CD8-positive, alpha-beta memory T cell (primary cell): ENCODE measurements at regions not wholly inside any gene's neighbourhood (a gene's known extent, or its start where the extent isn't known, plus 50 kb on each side); places are given as distances from the start of the nearest gene placed in this dataset.

Source experiments
- CTCF ChIA-PET: fragments of 350-600 bp; sonication (Branson Sonifier 250); formaldehyde crosslinking; loops from one replicate; lab custom pipeline; 2021; ENCODE audit warnings: antibody characterized with exemption; lab: Charles Lee
- POLR2A ChIA-PET: fragments of 350-600 bp; sonication (Branson Sonifier 250); formaldehyde crosslinking; loops from one replicate; lab custom pipeline; 2021; ENCODE audit warnings: antibody characterized with exemption; lab: Charles Lee
- DNase-seq, 5 donors: peaks; one replicate each; pipeline versions ENCODE4 v3.0.0 to v3.0.0-alpha.2; 2020 to 2022; ENCODE audit warnings: mixed read lengths in 1 of 5
- H3K27ac ChIP-seq: one replicate; pipeline ENCODE4 v1.7.0; 2013; ENCODE audit warnings: low read depth, mild to moderate bottlenecking, low read length, moderate library complexity
- H3K27me3 ChIP-seq: 2 replicates; pipeline ENCODE4 v1.7.0; 2013; ENCODE audit warnings: low read length, mild to moderate bottlenecking; ENCODE audit not compliant: insufficient read depth, poor library complexity, severe bottlenecking
- H3K36me3 ChIP-seq: 2 replicates; pipeline ENCODE4 v1.7.0; 2013; ENCODE audit warnings: mild to moderate bottlenecking, low read length, moderate library complexity; ENCODE audit not compliant: insufficient read depth
- H3K4me1 ChIP-seq: 2 replicates; pipeline ENCODE4 v1.7.0; 2013; ENCODE audit warnings: mild to moderate bottlenecking, low read length, moderate library complexity; ENCODE audit not compliant: insufficient read depth
- H3K4me3 ChIP-seq: 2 replicates; pipeline ENCODE4 v1.7.0; 2013; ENCODE audit warnings: mild to moderate bottlenecking, low read length
- H3K9me3 ChIP-seq: 2 replicates; pipeline ENCODE4 v1.7.0; 2013; ENCODE audit warnings: mild to moderate bottlenecking, low read length
- H3K27ac Mint-ChIP-seq, 8 donors: one replicate each; pipeline ENCODE4 v1.8.0; 2020 to 2021; ENCODE audit warnings: mixed read lengths in 8 of 8, mild to moderate bottlenecking in 6 of 8, inconsistent platforms in 3 of 8, moderate library complexity in 3 of 8
- H3K27me3 Mint-ChIP-seq, 2 donors: one replicate each; pipeline ENCODE4 v1.8.0; 2020 to 2021; ENCODE audit warnings: mixed read lengths in 2 of 2, mild to moderate bottlenecking in 1 of 2, moderate library complexity in 1 of 2
- H3K36me3 Mint-ChIP-seq, 3 donors: one replicate each; pipeline ENCODE4 v1.8.0; 2020 to 2021; ENCODE audit warnings: mixed read lengths in 3 of 3, inconsistent platforms in 1 of 3, mild to moderate bottlenecking in 1 of 3
- H3K4me1 Mint-ChIP-seq, 3 donors: one replicate each; pipeline ENCODE4 v1.8.0; 2020 to 2021; ENCODE audit warnings: mixed read lengths in 3 of 3, inconsistent platforms in 1 of 3, mild to moderate bottlenecking in 1 of 3
- H3K4me3 Mint-ChIP-seq, 7 donors: one replicate each; pipeline ENCODE4 v1.8.0; 2020 to 2021; ENCODE audit warnings: mixed read lengths in 7 of 7, mild to moderate bottlenecking in 6 of 7, moderate library complexity in 4 of 7, inconsistent platforms in 2 of 7
- H3K9me3 Mint-ChIP-seq, 5 donors: one replicate each; pipeline ENCODE4 v1.8.0; 2020 to 2022; ENCODE audit warnings: mixed read lengths in 5 of 5, mild to moderate bottlenecking in 3 of 5, moderate library complexity in 2 of 5, inconsistent platforms in 1 of 5

GRCh38 chr10:50936335-50936734 is 50.9 kb upstream of the A1CF start:
- peaks cover 6 to 31% of the 10 kb centered on the region in 2 donors for H3K27me3 Mint-ChIP-seq
- ChIA-PET POLR2A (no interaction called here), CTCF (no interaction called here)
- Histone ChIP-seq H3K36me3 (no peaks in the 10 kb centered on the region), H3K27me3 (no peaks in the 10 kb centered on the region), H3K9me3 (no peaks in the 10 kb centered on the region), H3K4me3 (no peak overlapping the region), H3K4me1 (no peaks in the 10 kb centered on the region), H3K27ac (no peak overlapping the region)
- H3K4me1 Mint-ChIP-seq, result no peaks in the 10 kb centered on the region
- DNase-seq, result no peak
- H3K9me3 Mint-ChIP-seq, result no peaks in the 10 kb centered on the region
- H3K4me3 Mint-ChIP-seq, result no peak overlapping the region
- H3K27ac Mint-ChIP-seq, result no peak overlapping the region
- no peaks in the 10 kb centered on the region for H3K36me3 Mint-ChIP-seq

DNA sequence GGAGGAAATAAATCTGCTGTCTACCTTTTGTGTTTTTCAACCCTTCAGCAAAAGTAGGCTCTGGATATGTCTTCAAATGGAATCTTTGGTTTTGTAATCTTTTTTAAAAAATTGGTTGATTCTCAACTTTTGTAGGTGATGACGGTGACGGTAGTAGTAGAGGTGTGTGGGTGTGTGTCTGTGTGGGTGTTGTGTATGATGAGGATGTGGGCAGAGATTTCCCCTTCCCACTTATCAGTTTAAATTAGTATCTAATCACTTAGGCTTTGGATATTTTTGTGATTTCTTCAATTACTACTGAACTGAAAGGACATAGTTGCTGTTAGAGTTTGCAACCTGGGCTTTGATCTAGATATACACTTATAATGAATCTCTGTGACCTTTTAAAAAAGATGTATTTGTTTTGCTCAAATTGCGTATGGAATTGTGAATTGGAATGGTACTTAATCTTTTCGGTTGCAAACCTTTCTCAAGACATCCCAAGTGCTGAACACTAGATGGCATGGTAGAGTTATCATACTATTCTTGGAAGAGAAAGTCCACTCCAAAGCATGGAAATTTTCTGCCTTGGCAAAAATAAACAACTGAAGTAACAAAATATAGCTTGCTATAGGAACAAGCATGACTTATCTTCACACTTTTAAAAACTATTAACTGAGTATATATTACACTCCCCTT is 51.9 kb upstream of the A1CF start:
- Mint-ChIP-seq H3K27me3 (peaks cover 6 to 27% of the 10 kb centered on the region in 2 donors), H3K4me1 (no peaks in the 10 kb centered on the region), H3K27ac (no peak overlapping the region), H3K4me3 (no peak overlapping the region), H3K9me3 (no peaks in the 10 kb centered on the region), H3K36me3 (no peaks in the 10 kb centered on the region)
- H3K27ac ChIP-seq, result no peak overlapping the region
- POLR2A ChIA-PET, result no interaction called here
- H3K36me3 ChIP-seq, result no peaks in the 10 kb centered on the region
- H3K4me3 ChIP-seq, result no peak overlapping the region
- DNase-seq, result no peak
- H3K27me3 ChIP-seq, result no peaks in the 10 kb centered on the region
- H3K4me1 ChIP-seq, result no peaks in the 10 kb centered on the region
- CTCF ChIA-PET, result no interaction called here
- no peaks in the 10 kb centered on the region for H3K9me3 ChIP-seq

DNA sequence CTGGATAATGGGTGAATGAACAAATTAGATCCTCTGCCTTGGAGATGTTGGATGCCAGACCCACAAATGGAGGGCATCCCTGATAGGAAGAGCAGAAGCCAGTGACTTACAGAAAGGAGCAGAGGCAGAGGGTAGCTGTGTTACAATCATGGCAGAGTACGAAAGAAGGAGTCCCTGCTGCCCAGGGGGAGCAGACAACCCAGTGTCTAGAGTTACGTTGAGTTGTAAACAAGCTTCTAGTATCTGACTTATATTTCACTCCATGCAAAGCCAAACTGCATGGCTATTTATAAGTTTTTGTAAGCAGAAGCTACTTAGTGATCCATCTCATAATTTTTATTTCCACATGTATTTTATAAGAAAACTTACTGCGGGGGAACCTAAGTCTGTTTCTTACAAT is 56.2 kb upstream of the A1CF start:
- no peak for DNase-seq
- ChIA-PET POLR2A (no interaction called here), CTCF (no interaction called here)
- Mint-ChIP-seq H3K27ac (no peak overlapping the region), H3K9me3 (no peaks in the 10 kb centered on the region), H3K27me3 (peaks cover 4 to 22% of the 10 kb centered on the region in 2 donors), H3K4me1 (no peaks in the 10 kb centered on the region), H3K36me3 (no peaks in the 10 kb centered on the region), H3K4me3 (no peak overlapping the region)
- Histone ChIP-seq H3K4me3 (no peak overlapping the region), H3K9me3 (no peaks in the 10 kb centered on the region), H3K27me3 (no peaks in the 10 kb centered on the region), H3K27ac (no peak overlapping the region), H3K4me1 (no peaks in the 10 kb centered on the region), H3K36me3 (no peaks in the 10 kb centered on the region)

DNA sequence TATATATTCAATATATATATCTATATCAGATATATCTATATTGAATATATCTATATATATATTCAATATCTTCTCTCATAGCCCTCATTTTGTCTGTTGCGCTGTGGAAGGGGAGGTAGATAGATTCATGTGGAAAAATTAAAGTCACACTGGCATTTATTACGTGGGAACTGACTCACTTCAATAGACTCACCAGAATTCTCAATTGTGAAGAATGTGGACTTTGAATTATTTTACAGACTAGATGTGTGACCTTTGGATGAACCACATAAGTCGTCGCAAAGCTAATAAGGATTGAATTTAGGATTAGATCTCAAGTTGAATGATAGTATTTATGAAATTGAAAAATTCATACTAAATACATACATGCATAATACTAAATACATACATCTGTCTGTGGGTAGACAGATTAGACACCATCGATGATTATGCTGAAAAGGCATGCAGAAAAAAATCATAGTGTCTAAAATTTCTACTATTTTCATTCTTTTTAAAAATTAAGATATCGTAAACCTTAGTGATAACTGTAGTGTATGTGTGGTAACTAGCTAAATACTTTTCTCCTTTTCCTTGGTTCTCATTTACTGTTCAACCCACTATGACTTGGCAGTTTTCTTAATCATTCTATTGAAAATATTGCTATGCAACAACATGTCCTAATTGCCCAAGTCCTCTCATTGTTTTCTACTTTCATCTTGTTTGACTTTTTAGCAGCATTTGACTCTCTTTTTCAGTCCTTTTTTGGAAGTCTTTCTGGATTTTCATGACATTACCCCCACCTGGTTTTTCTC is 61.8 kb upstream of the A1CF start:
- Mint-ChIP-seq H3K36me3 (no peaks in the 10 kb centered on the region), H3K27ac (no peak overlapping the region)

DNA sequence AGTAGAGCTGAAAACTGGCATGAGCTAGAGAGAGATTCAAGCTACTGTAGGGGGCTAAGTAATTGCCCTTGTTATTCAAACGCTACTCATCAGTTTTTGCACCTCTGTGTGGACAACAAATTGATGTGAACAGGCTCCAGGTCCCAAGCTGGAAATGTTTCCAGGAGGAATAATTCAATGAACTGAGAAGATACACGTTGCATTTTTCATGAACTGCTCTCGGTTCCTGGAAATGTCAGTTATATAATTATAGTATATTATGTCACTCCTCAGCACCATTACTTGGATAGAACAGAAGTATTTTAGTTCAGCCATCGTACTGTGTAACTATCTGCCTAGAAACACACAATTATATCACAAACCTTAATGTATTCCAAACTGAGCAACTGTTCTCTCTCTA is 65.9 kb upstream of the A1CF start:
- ChIA-PET POLR2A (no interaction called here), CTCF (no interaction called here)
- H3K27ac Mint-ChIP-seq, result no peak overlapping the region
- H3K36me3 Mint-ChIP-seq, result no peaks in the 10 kb centered on the region
- no peak overlapping the region for H3K4me3 ChIP-seq
- H3K36me3 ChIP-seq, result no peaks in the 10 kb centered on the region
- DNase-seq, result no peak
- no peak overlapping the region for H3K27ac ChIP-seq
- no peak overlapping the region for H3K4me3 Mint-ChIP-seq
- no peaks in the 10 kb centered on the region for H3K27me3 ChIP-seq
- H3K27me3 Mint-ChIP-seq, result peaks cover 11% of the 10 kb centered on the region in 2 donors
- no peaks in the 10 kb centered on the region for H3K9me3 ChIP-seq
- H3K4me1 Mint-ChIP-seq, result no peaks in the 10 kb centered on the region
- no peaks in the 10 kb centered on the region for H3K4me1 ChIP-seq
- no peaks in the 10 kb centered on the region for H3K9me3 Mint-ChIP-seq

More for the DNA sequence above, 61.8 kb upstream of the A1CF start:
- H3K36me3 ChIP-seq, result no peaks in the 10 kb centered on the region
- Mint-ChIP-seq H3K4me1 (no peaks in the 10 kb centered on the region), H3K4me3 (no peak overlapping the region), H3K27me3 (peaks cover 7 to 12% of the 10 kb centered on the region in 2 donors), H3K9me3 (no peaks in the 10 kb centered on the region)
- H3K4me1 ChIP-seq, result no peaks in the 10 kb centered on the region
- POLR2A ChIA-PET, result no interaction called here
- no peak for DNase-seq
- CTCF ChIA-PET, result no interaction called here
- no peak overlapping the region for H3K27ac ChIP-seq
- H3K27me3 ChIP-seq, result no peaks in the 10 kb centered on the region
- no peaks in the 10 kb centered on the region for H3K9me3 ChIP-seq
- H3K4me3 ChIP-seq, result no peak overlapping the region

DNA sequence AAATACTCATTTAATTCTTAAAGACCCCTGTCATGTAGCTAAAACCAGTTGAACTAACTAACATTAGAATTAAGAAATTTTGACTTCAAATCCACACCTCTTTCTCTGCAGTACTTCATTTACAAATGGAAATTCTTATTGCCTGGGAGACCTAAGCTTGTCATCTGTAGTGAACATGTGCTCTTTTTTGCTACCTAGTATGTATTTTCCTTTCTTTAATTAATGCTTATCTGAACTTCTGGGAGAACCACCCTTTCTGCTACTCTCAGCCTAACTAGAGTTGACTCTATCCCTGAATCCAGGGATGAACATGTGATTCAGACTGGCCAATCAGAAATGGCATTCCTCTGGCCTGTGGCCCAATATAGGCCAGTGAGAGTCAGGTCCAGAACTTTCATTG is 75.9 kb upstream of the A1CF start:
- ChIA-PET CTCF (no interaction called here), POLR2A (no interaction called here)
- H3K4me1 ChIP-seq, result no peaks in the 10 kb centered on the region
- Mint-ChIP-seq H3K4me1 (no peaks in the 10 kb centered on the region), H3K36me3 (no peaks in the 10 kb centered on the region), H3K4me3 (no peak overlapping the region), H3K9me3 (no peaks in the 10 kb centered on the region), H3K27me3 (peaks cover 0 to 1% of the 10 kb centered on the region in 2 donors), H3K27ac (no peak overlapping the region)
- no peaks in the 10 kb centered on the region for H3K9me3 ChIP-seq
- peaks cover 3% of the 10 kb centered on the region for H3K27me3 ChIP-seq
- H3K4me3 ChIP-seq, result no peak overlapping the region
- H3K27ac ChIP-seq, result no peak overlapping the region
- no peak for DNase-seq
- H3K36me3 ChIP-seq, result no peaks in the 10 kb centered on the region

GRCh38 chr10:50963063-50963462 is 77.6 kb upstream of the A1CF start:
- Mint-ChIP-seq H3K27me3 (peaks cover 0 to 3% of the 10 kb centered on the region in 2 donors), H3K9me3 (no peaks in the 10 kb centered on the region), H3K36me3 (no peaks in the 10 kb centered on the region), H3K4me1 (no peaks in the 10 kb centered on the region), H3K4me3 (no peak overlapping the region), H3K27ac (no peak overlapping the region)
- ChIA-PET POLR2A (no interaction called here), CTCF (no interaction called here)
- no peak for DNase-seq
- Histone ChIP-seq H3K9me3 (no peaks in the 10 kb centered on the region), H3K27ac (no peak overlapping the region), H3K36me3 (no peaks in the 10 kb centered on the region), H3K27me3 (peaks cover 3% of the 10 kb centered on the region), H3K4me1 (no peaks in the 10 kb centered on the region), H3K4me3 (no peak overlapping the region)

- no peaks in the 10 kb centered on the region for H3K4me1 Mint-ChIP-seq
- DNase-seq, result no peak
- H3K4me3 Mint-ChIP-seq, result no peak overlapping the region
- Histone ChIP-seq H3K4me1 (no peaks in the 10 kb centered on the region), H3K27me3 (peaks cover under 1% of the 10 kb centered on the region), H3K9me3 (no peaks in the 10 kb centered on the region), H3K36me3 (no peaks in the 10 kb centered on the region), H3K4me3 (no peak overlapping the region), H3K27ac (no peak overlapping the region)
- peaks cover 2 to 15% of the 10 kb centered on the region in 2 donors for H3K27me3 Mint-ChIP-seq
- CTCF ChIA-PET, result no interaction called here
- POLR2A ChIA-PET, result no interaction called here
- H3K27ac Mint-ChIP-seq, result no peak overlapping the region
- no peaks in the 10 kb centered on the region for H3K36me3 Mint-ChIP-seq
- peaks cover 0 to 2% (median 0%) of the 10 kb centered on the region in 5 donors for H3K9me3 Mint-ChIP-seq
Observed at GRCh38 chr10:50968386-50969091, 83.1 kb upstream of the A1CF start.
